Activated CD8-positive, alpha-beta memory T cell treated with anti-CD3 and anti-CD28 coated beads, Interleukin-2, amount 50 U/mL, for 1 hour (primary cell): ENCODE measurements at regions not wholly inside any gene's neighbourhood (a gene's known extent, or its start where the extent isn't known, plus 50 kb on each side); places are given as distances from the start of the nearest gene placed in this dataset.
"Not testable (repeated sequence)": the region's sequence is repeated elsewhere in the genome, so short reads cannot be mapped to it uniquely, and the experiment has no call there.

Experiments
- DNase-seq: peaks from one replicate; pipeline ENCODE4 v3.0.0-alpha.2; 2020; ENCODE audit errors: extremely low read depth

GRCh38 chr2:16055848-16056580 is 115.7 kb downstream of the MYCN start:
- no peak for DNase-seq

GRCh38 chr2:16053437-16054257 is 113.3 kb downstream of the MYCN start:
- no peak for DNase-seq

GRCh38 chr2:16052571-16053052 is 112.3 kb downstream of the MYCN start:
- DNase-seq: not testable (repeated sequence)

- DNase-seq: no peak
Measured at GRCh38 chr2:16051841-16052564, 111.7 kb downstream of the MYCN start.

- DNase-seq: no peak
Measured at GRCh38 chr2:16050908-16051489, 110.6 kb downstream of the MYCN start.

- DNase-seq: no peak
Measured at GRCh38 chr2:16050261-16050907, 110.0 kb downstream of the MYCN start.

GRCh38 chr2:16049406-16049805 is 109.1 kb downstream of the MYCN start:
- no peak for DNase-seq

GRCh38 chr2:16048466-16048865 is 108.1 kb downstream of the MYCN start:
- DNase-seq: no peak

GRCh38 chr2:16047701-16048100 is 107.4 kb downstream of the MYCN start:
- no peak for DNase-seq

GRCh38 chr2:16046649-16047048 is 106.3 kb downstream of the MYCN start:
- no peak for DNase-seq

- no peak for DNase-seq
Measured at GRCh38 chr2:16045653-16046352, 105.5 kb downstream of the MYCN start.

GRCh38 chr2:16044946-16045456 is 104.7 kb downstream of the MYCN start:
- no peak for DNase-seq

- no peak for DNase-seq
Measured at GRCh38 chr2:16043627-16044026, 103.3 kb downstream of the MYCN start.

GRCh38 chr2:16043192-16043591 is 102.8 kb downstream of the MYCN start:
- no peak for DNase-seq

- DNase-seq: no peak
Measured at GRCh38 chr2:16042201-16042700, 101.9 kb downstream of the MYCN start.

- DNase-seq: no peak
Measured at GRCh38 chr2:16040271-16041010, 100.1 kb downstream of the MYCN start.

- no peak for DNase-seq
Measured at GRCh38 chr2:16039823-16040222, 99.5 kb downstream of the MYCN start.

GRCh38 chr2:16039055-16039454 is 98.7 kb downstream of the MYCN start:
- DNase-seq: no peak

GRCh38 chr2:16038621-16039020 is 98.3 kb downstream of the MYCN start:
- DNase-seq: no peak
